Heart right ventricle (tissue), 16 donors: ENCODE measurements at regions not wholly inside any gene's neighbourhood (a gene's known extent, or its start where the extent isn't known, plus 50 kb on each side); places are given as distances from the start of the nearest gene placed in this dataset.

Experiments used
- ATAC-seq, 8 donors: fragments of 200-7000 bp; cut with Tn5 transposase; one replicate each; pipeline ENCODE4 v1.9.1; 2020; ENCODE audit warnings: mild to moderate bottlenecking in 8 of 8, moderate library complexity in 8 of 8, moderate number of reproducible peaks in 1 of 8
- DNase-seq, 2 donors: peaks; one replicate each; pipeline ENCODE4 v3.0.0-alpha.2; 2020
- H3K27ac ChIP-seq, 10 donors: fragments of 200-600 bp; sonication (generic) in 2 of 10; one replicate each; pipeline versions ENCODE4 v1.5.0 to v1.8.0; 2020 to 2022; ENCODE audit warnings: mild to moderate bottlenecking in 3 of 10
- H3K27me3 ChIP-seq, 7 donors: fragments of 200-600 bp; one replicate each; pipeline ENCODE4 v1.8.0; 2021 to 2022; ENCODE audit warnings: mild to moderate bottlenecking in 2 of 7
- H3K36me3 ChIP-seq, 9 donors: fragments of 200-600 bp; sonication (generic) in 1 of 9; one replicate each; pipeline versions ENCODE4 v1.5.0 to v1.8.0; 2020 to 2022; ENCODE audit warnings: mild to moderate bottlenecking in 2 of 9
- H3K4me1 ChIP-seq, 9 donors: fragments of 200-600 bp; sonication (generic) in 1 of 9; one replicate each; pipeline versions ENCODE4 v1.5.0 to v1.8.0; 2020 to 2022; ENCODE audit warnings: mild to moderate bottlenecking in 4 of 9
- H3K4me3 ChIP-seq, 10 donors: fragments of 200-600 bp; sonication (generic) in 2 of 10; one replicate each; pipeline versions ENCODE4 v1.5.0 to v1.8.0; 2020 to 2022; ENCODE audit warnings: mild to moderate bottlenecking in 7 of 10, moderate library complexity in 2 of 10
- H3K9me3 ChIP-seq, 11 donors: fragments of 200-600 bp in 10 of 11; sonication (generic) in 2 of 11; one replicate each; pipeline versions ENCODE4 v1.5.0 to v1.8.0; 2013 to 2022; ENCODE audit warnings: mild to moderate bottlenecking in 2 of 11, control low read depth in 1 of 11, moderate library complexity in 1 of 11
- CTCF ChIP-seq, 9 donors: fragments of 200-600 bp; sonication (generic) in 2 of 9; IDR thresholded peaks; one replicate each; pipeline versions ENCODE4 v1.5.0 to v1.8.0; 2021 to 2022; ENCODE audit warnings: antibody characterized with exemption in 9 of 9, mild to moderate bottlenecking in 5 of 9, moderate library complexity in 1 of 9
- WGBS, 2 donors: extraction: QIAGEN DNeasy Blood & Tissue Kit; methylation state at CpG; one replicate each; pipeline ENCODE4 v1.1.7; 2013; ENCODE audit warnings: inconsistent platforms in 1 of 2; 5-methylcytosine and 5-hydroxymethylcytosine counted together
- intact Hi-C, 10 donors: fragments of 100-400 bp; cut with DNase I; formaldehyde crosslinking; loops; one replicate each; pipeline versions ENCODE4 v1.11.1 to v1.14.2; 2022
- donor health status: Arrhythmogenic right ventricular cardiomyopathy.
- donor health status: ischemic (EF 13 %, LVEDD 7.1; RV severe dilation, severe dysfunction).
- donor health status: healthy with polysubstance abuse.
- donor health status: DM: no; HTN: yes; CAD: no.
- donor health status: DM: no; HTN: no; CAD: no.
- donor health status: ischemic (EF 25% LVEDD 6.9; RV normal size, moderate dysfunction).
- donor health status: ischemic (EF 25% LVEDD 5.7; RV mildly dilated, moderate dysfunction).
- donor health status: healthy.
- donor health status: DM: yes; HTN: yes; CAD: no.
- donor health status: Ischemic cardiomyopathy.
- donor health status: ischemic (EF 35%, LVEDD 5.7; RV mildly dilated, moderate dysfunction).
- donor health status: nonischemic (EF 11% LVEDD 7.7; RV severe dilation, severe dysfunction).
- donor health status: DM: yes; HTN: yes; CAD: no.
- donor health status: PGD.
- donor health status: ischemic (EF 29% LVEDD 5.4; RV normal size, mild dysfunction).
- donor health status: nonischemic (EF 23%, LVEDD 6.1; RV moderate dilation, normal function).

DNA sequence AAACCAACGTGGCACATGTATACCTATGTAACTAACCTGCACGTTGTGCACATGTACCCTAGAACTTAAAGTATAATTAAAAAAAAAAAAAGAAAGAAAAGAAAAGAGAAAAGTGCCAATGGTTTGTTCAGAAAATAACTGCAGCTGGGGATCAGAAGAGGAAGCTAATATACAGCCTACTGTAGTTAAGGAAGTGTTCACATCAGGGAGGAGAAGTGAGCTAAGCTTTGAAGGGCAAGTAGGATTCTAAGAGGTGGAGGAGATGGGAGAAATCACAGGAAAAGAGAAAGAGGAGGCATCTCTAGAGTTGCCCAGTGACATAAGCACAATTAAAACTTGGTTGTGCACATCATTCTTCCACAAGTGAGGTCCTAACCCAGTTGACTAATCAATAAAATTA is 214.4 kb upstream of the DTNBP1 start:
- intact Hi-C loops: loop anchor here in 1 of 10 donors (10.0 kb wide), 1 partner anchor 248 kb away; the partner anchor contains the start of gene MYLIP
- peaks cover 3 to 30% (median 12%) of the 10 kb centered on the region in 9 donors for H3K4me1 ChIP-seq
- no peaks in the 10 kb centered on the region for H3K9me3 ChIP-seq
- no peaks in the 10 kb centered on the region for H3K27me3 ChIP-seq
- no peak for TF ChIP-seq CTCF (IDR thresholded peaks at IDR 0.05)
- ATAC-seq (no peak), DNase-seq (no peak)
- H3K4me3 ChIP-seq: no peak overlapping the region
- H3K27ac ChIP-seq: no peak overlapping the region
- no peaks in the 10 kb centered on the region for H3K36me3 ChIP-seq
- 84 to 87% methylated on average over 2 of the region's 2 CpGs for WGBS, 2 donors

DNA sequence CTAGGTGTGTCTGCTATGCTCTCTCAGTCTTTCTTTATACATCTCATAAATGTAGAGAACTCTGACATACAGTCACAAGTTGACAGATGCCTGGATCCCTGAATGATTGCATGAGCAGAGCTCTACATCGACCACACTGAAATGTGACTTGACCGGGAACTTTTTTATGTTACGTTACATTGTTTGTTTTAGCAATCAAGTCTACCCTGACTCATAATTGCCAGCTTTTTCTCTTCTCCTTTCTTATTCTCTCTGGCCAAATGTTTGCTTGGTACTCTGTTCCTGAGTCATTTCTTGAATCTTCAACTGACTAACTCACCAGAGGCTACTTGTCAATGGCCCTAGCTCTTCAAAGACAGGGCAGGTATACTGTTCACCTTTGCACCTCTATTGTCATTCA is 213.6 kb upstream of the DTNBP1 start:
- 90% methylated on average over 3 of the region's 3 CpGs for WGBS, 2 donors
- Histone ChIP-seq H3K9me3 (no peaks in the 10 kb centered on the region), H3K27me3 (no peaks in the 10 kb centered on the region), H3K4me3 (no peak overlapping the region), H3K27ac (no peak overlapping the region), H3K36me3 (no peaks in the 10 kb centered on the region), H3K4me1 (peaks cover 3 to 26% (median 12%) of the 10 kb centered on the region in 9 donors)
- ATAC-seq: no peak
- no peak for DNase-seq
- no peak for TF ChIP-seq CTCF (IDR thresholded peaks at IDR 0.05)
- intact Hi-C loops: loop anchor here in 1 of 10 donors (10.0 kb wide), 1 partner anchor 248 kb away; the partner anchor contains the start of gene MYLIP

DNA sequence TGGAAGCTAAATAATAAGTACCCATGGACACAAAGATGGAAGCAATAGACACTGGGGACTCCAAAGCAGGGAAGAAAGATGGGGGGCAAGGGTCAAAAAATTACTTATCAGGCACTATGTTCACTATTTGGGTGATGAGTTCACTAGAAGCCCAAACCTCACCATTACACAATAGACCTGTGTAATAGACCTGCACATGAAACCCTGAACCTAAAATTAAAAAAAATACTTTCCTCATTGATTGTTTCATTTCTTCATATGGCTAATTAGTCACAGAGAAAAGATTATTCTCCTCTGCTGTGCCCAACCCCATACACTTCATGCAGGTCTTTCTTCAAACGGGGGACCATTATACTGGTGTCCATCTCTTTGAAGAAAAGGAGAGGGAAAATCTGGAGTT is 213.0 kb upstream of the DTNBP1 start:
- 92 to 100% methylated on average over 1 of the region's 1 CpG for WGBS, 2 donors
- intact Hi-C loops: loop anchor here in 1 of 10 donors (10.0 kb wide), 1 partner anchor 249 kb away; the partner anchor contains the start of gene MYLIP
- ATAC-seq: no peak
- no peak for DNase-seq
- Histone ChIP-seq H3K27me3 (no peaks in the 10 kb centered on the region), H3K4me1 (peaks cover 3 to 29% (median 12%) of the 10 kb centered on the region in 9 donors), H3K36me3 (no peaks in the 10 kb centered on the region), H3K4me3 (no peak overlapping the region), H3K27ac (no peak overlapping the region), H3K9me3 (no peaks in the 10 kb centered on the region)
- TF ChIP-seq CTCF (IDR thresholded peaks at IDR 0.05): no peak

DNA sequence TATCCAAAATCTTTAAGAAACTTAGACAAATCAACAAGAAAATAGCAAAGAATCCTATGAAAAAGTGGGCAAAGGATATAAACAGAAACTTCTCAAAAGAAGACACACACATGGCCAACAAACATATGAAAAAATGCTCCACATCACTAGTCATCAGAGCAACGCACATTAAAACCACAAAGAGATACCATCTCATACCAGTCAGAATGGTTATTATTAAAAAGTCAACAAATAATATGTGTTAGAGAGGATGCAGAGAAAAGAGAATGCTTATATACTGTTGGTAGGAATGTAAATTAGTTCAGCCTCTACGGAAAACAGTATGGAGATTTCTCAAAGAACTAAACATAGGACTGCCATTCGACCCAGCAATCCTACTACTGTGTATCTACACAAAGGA is 212.0 kb upstream of the DTNBP1 start:
- TF ChIP-seq CTCF (IDR thresholded peaks at IDR 0.05): no peak
- WGBS, 2 donors: 96 to 99% methylated on average over 3 of the region's 3 CpGs
- H3K36me3 ChIP-seq: no peaks in the 10 kb centered on the region
- ATAC-seq (no peak), DNase-seq (no peak)
- H3K27ac ChIP-seq: no peak overlapping the region
- H3K9me3 ChIP-seq: no peaks in the 10 kb centered on the region
- H3K27me3 ChIP-seq: no peaks in the 10 kb centered on the region
- H3K4me1 ChIP-seq: peaks cover 0 to 30% (median 10%) of the 10 kb centered on the region in 9 donors
- no peak overlapping the region for H3K4me3 ChIP-seq
- intact Hi-C loops: loop anchor here in 1 of 10 donors (10.0 kb wide), 1 partner anchor 250 kb away; the partner anchor contains the start of gene MYLIP
